Astrocyte (in vitro differentiated cells and primary cell): ENCODE measurements at regions not wholly inside any gene's neighbourhood (a gene's known extent, or its start where the extent isn't known, plus 50 kb on each side); places are given as distances from the start of the nearest gene placed in this dataset.

Source experiments
- DNase-seq: peaks from one replicate; pipeline ENCODE4 v3.0.0-alpha.2; 2010; ENCODE audit warnings: low read depth
- FAIRE-seq: peaks from 2 replicates; lab custom pipeline; 2011; peaks lifted over from hg19 to GRCh38; lab: Jason Lieb, UNC
- H2AFZ ChIP-seq: 2 replicates; pipeline ENCODE4 v1.6.0; 2012; ENCODE audit warnings: low read depth, low read length, inconsistent platforms
- H3K27ac ChIP-seq: 2 replicates; pipeline ENCODE4 v1.5.1; 2011; ENCODE audit warnings: low read depth, low read length, inconsistent platforms
- H3K27me3 ChIP-seq: 2 replicates; pipeline ENCODE4 v1.6.0; 2011; ENCODE audit warnings: low read length, inconsistent platforms; ENCODE audit not compliant: insufficient read depth
- H3K36me3 ChIP-seq: 2 replicates; pipeline ENCODE4 v1.5.1; 2011; ENCODE audit warnings: low read length, inconsistent platforms; ENCODE audit not compliant: insufficient read depth
- H3K4me1 ChIP-seq: 2 replicates; pipeline ENCODE4 v1.5.1; 2011; ENCODE audit warnings: low read length, inconsistent platforms; ENCODE audit not compliant: insufficient read depth
- H3K4me2 ChIP-seq: 2 replicates; pipeline ENCODE4 v1.6.0; 2012; ENCODE audit warnings: low read length, inconsistent platforms
- H3K4me3 ChIP-seq: 2 replicates; pipeline ENCODE4 v1.5.1; 2011; ENCODE audit warnings: low read depth, mild to moderate bottlenecking, low read length, inconsistent platforms; ENCODE audit not compliant: insufficient read depth
- H3K79me2 ChIP-seq: 2 replicates; pipeline ENCODE4 v1.6.0; 2012; ENCODE audit warnings: mild to moderate bottlenecking, low read length, inconsistent platforms; ENCODE audit not compliant: insufficient read depth
- H3K9ac ChIP-seq: 2 replicates; pipeline ENCODE4 v1.6.0; 2012; ENCODE audit warnings: mild to moderate bottlenecking, low read length, inconsistent platforms
- H3K9me3 ChIP-seq: 2 replicates; pipeline ENCODE4 v1.5.1; 2012; ENCODE audit warnings: low read depth, mild to moderate bottlenecking, low read length, inconsistent platforms; ENCODE audit not compliant: insufficient read depth
- H4K20me1 ChIP-seq: 2 replicates; pipeline ENCODE4 v1.6.0; 2012; ENCODE audit warnings: low read length, inconsistent platforms; ENCODE audit not compliant: insufficient read depth
- H3K27ac Mint-ChIP-seq: one replicate; pipeline ENCODE4 v1.8.0; 2021; ENCODE audit warnings: mild to moderate bottlenecking, mixed read lengths; ENCODE audit not compliant: unreplicated experiment
- H3K27me3 Mint-ChIP-seq: one replicate; pipeline ENCODE4 v1.8.0; 2021; ENCODE audit warnings: low read depth, mixed read lengths; ENCODE audit not compliant: unreplicated experiment
- H3K36me3 Mint-ChIP-seq: one replicate; pipeline ENCODE4 v1.8.0; 2021; ENCODE audit warnings: low read depth, mixed read lengths; ENCODE audit not compliant: unreplicated experiment
- H3K4me1 Mint-ChIP-seq: one replicate; pipeline ENCODE4 v1.8.0; 2021; ENCODE audit warnings: low read depth, mixed read lengths; ENCODE audit not compliant: unreplicated experiment
- H3K4me3 Mint-ChIP-seq: one replicate; pipeline ENCODE4 v1.8.0; 2021; ENCODE audit warnings: mild to moderate bottlenecking, moderate library complexity, mixed read lengths; ENCODE audit not compliant: unreplicated experiment
- H3K9me3 Mint-ChIP-seq: one replicate; pipeline ENCODE4 v1.8.0; 2021; ENCODE audit warnings: mild to moderate bottlenecking, mixed read lengths; ENCODE audit not compliant: unreplicated experiment
- CTCF ChIP-seq: IDR thresholded peaks from 2 replicates; pipeline ENCODE4 v1.5.1; 2011; ENCODE audit warnings: low read depth, mild to moderate bottlenecking, inconsistent platforms, low read length, moderate library complexity; ENCODE audit not compliant: insufficient read depth
- EZH2 ChIP-seq: IDR thresholded peaks from 2 replicates; pipeline ENCODE4 v1.6.1; 2012; ENCODE audit warnings: mild to moderate bottlenecking, low read length, inconsistent platforms; ENCODE audit not compliant: insufficient read depth

GRCh38 chr10:88113657-88114272 lies 250.3 kb downstream of the PTEN start:
- no peaks in the 10 kb centered on the region for H4K20me1 ChIP-seq
- H3K27me3 ChIP-seq, result no peaks in the 10 kb centered on the region
- Mint-ChIP-seq H3K4me1 (peaks cover 17% of the 10 kb centered on the region), H3K27ac (no peak overlapping the region), H3K27me3 (no peaks in the 10 kb centered on the region), H3K36me3 (no peaks in the 10 kb centered on the region), H3K4me3 (no peak overlapping the region), H3K9me3 (no peaks in the 10 kb centered on the region)
- DNase-seq (no peak), FAIRE-seq (no peak)
- H3K4me3 ChIP-seq, result no peak overlapping the region
- H3K4me2 ChIP-seq, result no peak overlapping the region
- H3K36me3 ChIP-seq, result no peaks in the 10 kb centered on the region
- H3K4me1 ChIP-seq, result peaks cover 22% of the 10 kb centered on the region
- H3K27ac ChIP-seq, result no peak overlapping the region
- no peak overlapping the region for H2AFZ ChIP-seq
- no peak overlapping the region for H3K9ac ChIP-seq
- TF ChIP-seq CTCF (no peak), EZH2 (no peak)
- no peaks in the 10 kb centered on the region for H3K9me3 ChIP-seq
- H3K79me2 ChIP-seq, result no peaks in the 10 kb centered on the region

GRCh38 chr10:88114368-88114767 lies 250.9 kb downstream of the PTEN start:
- Histone ChIP-seq H3K9ac (no peak overlapping the region), H3K27ac (no peak overlapping the region), H3K4me2 (no peak overlapping the region), H3K9me3 (no peaks in the 10 kb centered on the region), H3K4me1 (peaks cover 22% of the 10 kb centered on the region), H4K20me1 (no peaks in the 10 kb centered on the region), H3K4me3 (no peak overlapping the region), H3K27me3 (no peaks in the 10 kb centered on the region), H3K36me3 (no peaks in the 10 kb centered on the region), H2AFZ (no peak overlapping the region), H3K79me2 (no peaks in the 10 kb centered on the region)
- FAIRE-seq (no peak), DNase-seq (no peak)
- Mint-ChIP-seq H3K9me3 (no peaks in the 10 kb centered on the region), H3K27ac (no peak overlapping the region), H3K4me1 (peaks cover 19% of the 10 kb centered on the region), H3K36me3 (no peaks in the 10 kb centered on the region), H3K4me3 (no peak overlapping the region), H3K27me3 (no peaks in the 10 kb centered on the region)
- no peak for TF ChIP-seq EZH2
- TF ChIP-seq CTCF, result peak; percentile 29

GRCh38 chr10:88115407-88115806 lies 252.0 kb downstream of the PTEN start:
- H3K9ac ChIP-seq, result no peak overlapping the region
- H3K4me3 Mint-ChIP-seq, result no peak overlapping the region
- TF ChIP-seq CTCF (no peak), EZH2 (no peak)
- H2AFZ ChIP-seq, result no peak overlapping the region
- H3K4me3 ChIP-seq, result no peak overlapping the region
- H3K9me3 Mint-ChIP-seq, result no peaks in the 10 kb centered on the region
- DNase-seq (no peak), FAIRE-seq (no peak)
- H3K36me3 ChIP-seq, result no peaks in the 10 kb centered on the region
- no peaks in the 10 kb centered on the region for H3K36me3 Mint-ChIP-seq
- H3K27me3 ChIP-seq, result no peaks in the 10 kb centered on the region
- no peaks in the 10 kb centered on the region for H3K27me3 Mint-ChIP-seq
- no peaks in the 10 kb centered on the region for H3K9me3 ChIP-seq
- H4K20me1 ChIP-seq, result no peaks in the 10 kb centered on the region
- H3K79me2 ChIP-seq, result no peaks in the 10 kb centered on the region
- no peak overlapping the region for H3K27ac Mint-ChIP-seq
- peak overlapping the region; percentile 58 for H3K4me2 ChIP-seq
- H3K4me1 Mint-ChIP-seq, result peaks cover 15% of the 10 kb centered on the region
- peaks cover 18% of the 10 kb centered on the region for H3K4me1 ChIP-seq
- no peak overlapping the region for H3K27ac ChIP-seq
